ENCODE measurements at regions not wholly inside any gene's neighbourhood (a gene's known extent, or its start where the extent isn't known, plus 50 kb on each side); places are given as distances from the start of the nearest gene placed in this dataset.
"Not testable (repeated sequence)": the region's sequence is repeated elsewhere in the genome, so short reads cannot be mapped to it uniquely, and the experiment has no call there.

- H2AFZ ChIP-seq (ENCODE audit: low read depth, low read length); intact Hi-C loops (cut with micrococcal nuclease); H3K36me3 ChIP-seq (ENCODE audit: control insufficient read depth, insufficient read depth, low read length); H3K4me3 ChIP-seq; H4K20me1 ChIP-seq (replicated peaks; ENCODE audit: control insufficient read depth, insufficient read depth, low read length); H3K4me1 ChIP-seq (replicated peaks in 1 of 2; ENCODE audit: control insufficient read depth in 2 of 2, insufficient read depth in 2 of 2, low read length in 2 of 2); CTCF ChIA-PET (ENCODE audit: low intra/inter-chr PET ratio); DNase-seq (ENCODE audit: extremely low read depth in 1 of 4, low spot score in 3 of 4); FAIRE-seq; in situ Hi-C loops (cut with MboI); H3K9me3 ChIP-seq (replicated peaks; ENCODE audit: control insufficient read depth, insufficient read depth, low read depth, low read length); BruUV-seq (replicated peaks); H3K27me3 ChIP-seq (ENCODE audit: control insufficient read depth in 2 of 2, insufficient read depth in 2 of 2, low read length in 2 of 2); H3K9ac ChIP-seq (ENCODE audit: insufficient read depth in 1 of 2, low read depth in 2 of 2, low read length in 2 of 2); H3K9me1 ChIP-seq (ENCODE audit: control insufficient read depth, insufficient read depth, low read length); H3K79me2 ChIP-seq (ENCODE audit: control insufficient read depth, insufficient read depth, low read length); H3K27ac ChIP-seq (ENCODE audit: extremely low read depth, low read depth, low read length); ATAC-seq; H3K4me2 ChIP-seq (ENCODE audit: insufficient read depth, low read length); POLR2A ChIA-PET: not testable (repeated sequence)
- 1% methylated on average over 5 of the region's 5 CpGs for WGBS (ENCODE audit: insufficient coverage, low coverage, missing lambda C conversion rate)
- TF ChIP-seq C11orf30 (IDR thresholded peaks at IDR 0.05; ENCODE audit: low read depth), result peak; percentile 34; the same call in 1 of the 2 replicates
- TF ChIP-seq MAFF (IDR thresholded peaks at IDR 0.05; ENCODE audit: low read length), result 0 out of 2 replicates have a peak, but pooled peaks have one; percentile 42
- peak; percentile 47; the same call in 1 of the 2 replicates for TF ChIP-seq ZNF316 (IDR thresholded peaks at IDR 0.05)
- TF ChIP-seq MAFG (tag; conservative IDR thresholded peaks at IDR 0.05), result peak; percentile 56
Observed at GRCh38 chr3:44941-45340, 151.6 kb upstream of the CHL1 start.

- no peak overlapping the region for H3K9ac ChIP-seq (ENCODE audit: insufficient read depth in 1 of 2, low read depth in 2 of 2, low read length in 2 of 2)
- FAIRE-seq, result no peak
- H3K36me3 ChIP-seq (ENCODE audit: control insufficient read depth, insufficient read depth, low read length), result no peaks in the 10 kb centered on the region
- no peak for ATAC-seq
- TF ChIP-seq RBM14 (IDR thresholded peaks at IDR 0.05; ENCODE audit: borderline replicate concordance, insufficient read depth, low read depth, low read length) (no peak), ATF3 (IDR thresholded peaks at IDR 0.05) (no peak), ATF3 (CRISPR knock-in tag; conservative IDR thresholded peaks at IDR 0.05) (no peak), ZNF133 (CRISPR knock-in tag; IDR thresholded peaks at IDR 0.05) (no peak), TAF7 (tag; IDR thresholded peaks at IDR 0.05) (no peak), FOXP4 (CRISPR knock-in tag; IDR thresholded peaks at IDR 0.05; ENCODE audit: borderline replicate concordance) (no peak), PYGO2 (tag; IDR thresholded peaks at IDR 0.05) (no peak), ZNF277 (CRISPR knock-in tag; IDR thresholded peaks at IDR 0.05; ENCODE audit: borderline replicate concordance) (no peak), ZNF785 (CRISPR knock-in tag; IDR thresholded peaks at IDR 0.05) (no peak)
- no peaks in the 10 kb centered on the region for H3K79me2 ChIP-seq (ENCODE audit: control insufficient read depth, insufficient read depth, low read length)
- no TSS peak for BruUV-seq (replicated peaks)
- H3K4me1 ChIP-seq (replicated peaks in 1 of 2; ENCODE audit: control insufficient read depth in 2 of 2, insufficient read depth in 2 of 2, low read length in 2 of 2), result no peaks in the 10 kb centered on the region
- H3K9me1 ChIP-seq (ENCODE audit: control insufficient read depth, insufficient read depth, low read length), result no peaks in the 10 kb centered on the region
- H4K20me1 ChIP-seq (replicated peaks; ENCODE audit: control insufficient read depth, insufficient read depth, low read length), result no peaks in the 10 kb centered on the region
- H3K4me3 ChIP-seq, result no peak overlapping the region
- intact Hi-C loops (cut with micrococcal nuclease) (no loop called here), in situ Hi-C loops (cut with MboI) (no loop called here)
- WGBS (ENCODE audit: insufficient coverage, low coverage, missing lambda C conversion rate), result 4% methylated on average over 2 of the region's 2 CpGs
- H3K27ac ChIP-seq (ENCODE audit: extremely low read depth, low read depth, low read length), result no peak overlapping the region
- H3K9me3 ChIP-seq (replicated peaks; ENCODE audit: control insufficient read depth, insufficient read depth, low read depth, low read length), result no peaks in the 10 kb centered on the region; the same call in 1 of the 2 replicates
- H3K4me2 ChIP-seq (ENCODE audit: insufficient read depth, low read length), result no peak overlapping the region
- ChIA-PET CTCF (ENCODE audit: low intra/inter-chr PET ratio) (no interaction called here), POLR2A (no interaction called here)
- no peak for DNase-seq (ENCODE audit: extremely low read depth in 1 of 4, low spot score in 3 of 4)
- no peaks in the 10 kb centered on the region for H3K27me3 ChIP-seq (ENCODE audit: control insufficient read depth in 2 of 2, insufficient read depth in 2 of 2, low read length in 2 of 2)
- H2AFZ ChIP-seq (ENCODE audit: low read depth, low read length), result no peak overlapping the region
Observed at GRCh38 chr3:46576-46975, 150.0 kb upstream of the CHL1 start.

Data from K562 (cell line).